OCI-LY1 (cell line): ENCODE measurements at regions not wholly inside any gene's neighbourhood (a gene's known extent, or its start where the extent isn't known, plus 50 kb on each side); places are given as distances from the start of the nearest gene placed in this dataset.

Source experiments
- H2AFZ ChIP-seq: fragments of 200-600 bp; sonication (generic), shearing (Covaris generic); 2 replicates; pipeline ENCODE4 v1.6.0; 2014; ENCODE audit warnings: antibody characterized with exemption, mild to moderate bottlenecking, low read length
- H3F3A ChIP-seq: fragments of 200-600 bp; sonication (generic), shearing (Covaris generic); 2 replicates; pipeline ENCODE4 v1.6.0; 2014; ENCODE audit warnings: mild to moderate bottlenecking, antibody characterized with exemption, low read length, moderate library complexity; ENCODE audit not compliant: insufficient read depth
- H3K27ac ChIP-seq: fragments of 200-600 bp; sonication (generic); 2 replicates; pipeline ENCODE4 v1.5.1; 2014; ENCODE audit warnings: low read length, mixed run types, mild to moderate bottlenecking, low read depth; ENCODE audit not compliant: poor library complexity, severe bottlenecking
- H3K27me3 ChIP-seq: fragments of 200-600 bp; sonication (generic); 2 replicates; pipeline ENCODE4 v1.6.0; 2014; ENCODE audit warnings: antibody characterized with exemption, mild to moderate bottlenecking, low read length, moderate library complexity; ENCODE audit not compliant: insufficient read depth
- H3K36me3 ChIP-seq: fragments of 200-600 bp; sonication (generic); 2 replicates; pipeline ENCODE4 v1.6.1; 2014; ENCODE audit warnings: mild to moderate bottlenecking, antibody characterized with exemption, low read length, moderate library complexity, mixed read lengths; ENCODE audit not compliant: insufficient read depth
- H3K4me1 ChIP-seq: fragments of 200-600 bp; sonication (generic); 2 replicates; pipeline ENCODE4 v1.5.1; 2014; ENCODE audit warnings: mild to moderate bottlenecking, low read length, moderate library complexity; ENCODE audit not compliant: insufficient read depth, severe bottlenecking
- H3K4me2 ChIP-seq: fragments of 200-600 bp; sonication (generic), shearing (Covaris generic); 2 replicates; pipeline ENCODE4 v1.6.1; 2014; ENCODE audit warnings: low read length
- H3K4me3 ChIP-seq: fragments of 200-600 bp; sonication (generic); 2 replicates; pipeline ENCODE4 v1.5.1; 2014; ENCODE audit warnings: low read length, low read depth, mild to moderate bottlenecking, mixed read lengths; ENCODE audit not compliant: poor library complexity, severe bottlenecking
- H3K79me2 ChIP-seq: fragments of 200-600 bp; shearing (Covaris generic); 2 replicates; pipeline ENCODE4 v1.6.1; 2016; ENCODE audit warnings: mixed run types, low read length, mixed read lengths; ENCODE audit not compliant: insufficient read depth
- H3K9ac ChIP-seq: fragments of 200-600 bp; sonication (generic), shearing (Covaris generic); 2 replicates; pipeline ENCODE4 v1.6.1; 2014; ENCODE audit warnings: mild to moderate bottlenecking, low read length, mixed read lengths
- H3K9me2 ChIP-seq: fragments of 200-600 bp; sonication (generic), shearing (Covaris generic); 2 replicates; pipeline ENCODE4 v1.6.1; 2014; ENCODE audit warnings: low read depth, mild to moderate bottlenecking, low read length, mixed read lengths
- H3K9me3 ChIP-seq: fragments of 200-600 bp; shearing (Covaris generic); 2 replicates; pipeline ENCODE4 v1.6.1; 2014; ENCODE audit warnings: low read length, mixed read lengths
- H4K20me1 ChIP-seq: fragments of 200-600 bp; sonication (generic), shearing (Covaris generic); 2 replicates; pipeline ENCODE4 v1.6.0; 2016; ENCODE audit warnings: mild to moderate bottlenecking, low read length; ENCODE audit not compliant: insufficient read depth
- CTCF ChIP-seq: fragments of 200-600 bp; sonication (generic), shearing (Covaris generic); IDR thresholded peaks from 2 replicates; pipeline ENCODE4 v1.5.1; 2017; ENCODE audit warnings: mild to moderate bottlenecking, antibody characterized with exemption, low read length, moderate library complexity, mixed read lengths
- EZH2 ChIP-seq: fragments of 200-600 bp; sonication (generic), shearing (Covaris generic); IDR thresholded peaks from 2 replicates; pipeline ENCODE4 v1.8.0; 2017; ENCODE audit warnings: borderline replicate concordance, mixed run types, mild to moderate bottlenecking, antibody characterized with exemption, low read length, moderate library complexity, mixed read lengths

- TF ChIP-seq CTCF, result no peak
- no peak for TF ChIP-seq EZH2
- Histone ChIP-seq H3K9me3 (no peaks in the 10 kb centered on the region), H3K79me2 (no peaks in the 10 kb centered on the region), H3F3A (no peaks in the 10 kb centered on the region), H3K4me1 (no peaks in the 10 kb centered on the region), H3K27ac (no peak overlapping the region), H3K9me2 (no peaks in the 10 kb centered on the region), H3K4me3 (no peak overlapping the region), H4K20me1 (no peaks in the 10 kb centered on the region), H2AFZ (no peak overlapping the region), H3K36me3 (no peaks in the 10 kb centered on the region), H3K27me3 (no peaks in the 10 kb centered on the region), H3K4me2 (no peak overlapping the region), H3K9ac (no peak overlapping the region)
These were observed 381.6 kb downstream of the SIPA1L2 start for GRCh38 chr1:232248276-232248820.

GRCh38 chr1:232247669-232248068, 382.3 kb downstream of the SIPA1L2 start:
- Histone ChIP-seq H3K27ac (no peak overlapping the region), H3K9ac (no peak overlapping the region), H3K4me2 (no peak overlapping the region), H3K27me3 (no peaks in the 10 kb centered on the region), H2AFZ (no peak overlapping the region), H3K9me2 (no peaks in the 10 kb centered on the region), H3K79me2 (no peaks in the 10 kb centered on the region), H3K9me3 (no peaks in the 10 kb centered on the region), H3K36me3 (no peaks in the 10 kb centered on the region), H4K20me1 (no peaks in the 10 kb centered on the region), H3K4me3 (no peak overlapping the region), H3K4me1 (no peaks in the 10 kb centered on the region), H3F3A (no peaks in the 10 kb centered on the region)
- no peak for TF ChIP-seq CTCF
- TF ChIP-seq EZH2, result no peak

- TF ChIP-seq CTCF (no peak), EZH2 (no peak)
- Histone ChIP-seq H3K79me2 (no peaks in the 10 kb centered on the region), H2AFZ (no peak overlapping the region), H3K36me3 (no peaks in the 10 kb centered on the region), H4K20me1 (no peaks in the 10 kb centered on the region), H3K27ac (no peak overlapping the region), H3K4me2 (no peak overlapping the region), H3K27me3 (no peaks in the 10 kb centered on the region), H3K9ac (no peak overlapping the region), H3F3A (no peaks in the 10 kb centered on the region), H3K4me3 (no peak overlapping the region), H3K4me1 (no peaks in the 10 kb centered on the region), H3K9me2 (no peaks in the 10 kb centered on the region), H3K9me3 (no peaks in the 10 kb centered on the region)
These were observed 385.5 kb downstream of the SIPA1L2 start for GRCh38 chr1:232244426-232244825.
